Effector CD4-positive, alpha-beta T cell (primary cell): ENCODE measurements at regions not wholly inside any gene's neighbourhood (a gene's known extent, or its start where the extent isn't known, plus 50 kb on each side); places are given as distances from the start of the nearest gene placed in this dataset.
"Not testable (repeated sequence)": the region's sequence is repeated elsewhere in the genome, so short reads cannot be mapped to it uniquely, and the experiment has no call there.

ENCODE experiments used
- DNase-seq: peaks from one replicate; pipeline ENCODE4 v3.0.0-alpha.2; 2020

- DNase-seq = no peak
Measured at GRCh38 chr14:25546826-25547225, 496.9 kb upstream of the STXBP6 start.

GRCh38 chr14:25537846-25538455 lies 488.0 kb upstream of the STXBP6 start:
- DNase-seq = no peak

GRCh38 chr14:25526290-25526689 lies 476.3 kb upstream of the STXBP6 start:
- DNase-seq = no peak

GRCh38 chr14:25522926-25523325 lies 473.0 kb upstream of the STXBP6 start:
- DNase-seq = no peak

- no peak for DNase-seq
Measured at GRCh38 chr14:25522116-25522515, 472.2 kb upstream of the STXBP6 start.

GRCh38 chr14:25521616-25522015 lies 471.7 kb upstream of the STXBP6 start:
- DNase-seq = no peak

- no peak for DNase-seq
Measured at GRCh38 chr14:25520821-25521220, 470.9 kb upstream of the STXBP6 start.

GRCh38 chr14:25518364-25518763 lies 468.4 kb upstream of the STXBP6 start:
- DNase-seq = no peak

- DNase-seq = no peak
Measured at GRCh38 chr14:25516838-25517237, 466.9 kb upstream of the STXBP6 start.

GRCh38 chr14:25508845-25509244 lies 458.9 kb upstream of the STXBP6 start:
- DNase-seq = no peak

GRCh38 chr14:25501749-25502148 lies 451.8 kb upstream of the STXBP6 start:
- DNase-seq = no peak

- no peak for DNase-seq
Measured at GRCh38 chr14:25488961-25489360, 439.0 kb upstream of the STXBP6 start.

- no peak for DNase-seq
Measured at GRCh38 chr14:25485381-25485780, 435.4 kb upstream of the STXBP6 start.

GRCh38 chr14:25484906-25485305 lies 435.0 kb upstream of the STXBP6 start:
- DNase-seq = no peak

GRCh38 chr14:25484235-25484634 lies 434.3 kb upstream of the STXBP6 start:
- DNase-seq = no peak

GRCh38 chr14:25477316-25478098 lies 427.6 kb upstream of the STXBP6 start:
- no peak for DNase-seq

GRCh38 chr14:25472700-25473099 lies 422.8 kb upstream of the STXBP6 start:
- no peak for DNase-seq

- no peak for DNase-seq
Measured at GRCh38 chr14:25464772-25465171, 414.8 kb upstream of the STXBP6 start.

- no peak for DNase-seq
Measured at GRCh38 chr14:25464078-25464477, 414.1 kb upstream of the STXBP6 start.

- DNase-seq = no peak
Measured at GRCh38 chr14:25463480-25463879, 413.5 kb upstream of the STXBP6 start.

GRCh38 chr14:25461780-25462179 lies 411.8 kb upstream of the STXBP6 start:
- DNase-seq = no peak

GRCh38 chr14:25444381-25444780 lies 394.4 kb upstream of the STXBP6 start:
- no peak for DNase-seq

GRCh38 chr14:25440382-25440781 lies 390.4 kb upstream of the STXBP6 start:
- DNase-seq = not testable (repeated sequence)

- DNase-seq = no peak
Measured at GRCh38 chr14:25436906-25437305, 387.0 kb upstream of the STXBP6 start.
